NCI-H146 treated with DMSO at 0.1 percent for 48 hours (cell line): ENCODE measurements at regions not wholly inside any gene's neighbourhood (a gene's known extent, or its start where the extent isn't known, plus 50 kb on each side); places are given as distances from the start of the nearest gene placed in this dataset.

Source experiments
- DNase-seq: peaks from one replicate; lab custom pipeline; 2025; ENCODE audit not compliant: unreplicated experiment; lab: John Stamatoyannopoulos, UW

DNA sequence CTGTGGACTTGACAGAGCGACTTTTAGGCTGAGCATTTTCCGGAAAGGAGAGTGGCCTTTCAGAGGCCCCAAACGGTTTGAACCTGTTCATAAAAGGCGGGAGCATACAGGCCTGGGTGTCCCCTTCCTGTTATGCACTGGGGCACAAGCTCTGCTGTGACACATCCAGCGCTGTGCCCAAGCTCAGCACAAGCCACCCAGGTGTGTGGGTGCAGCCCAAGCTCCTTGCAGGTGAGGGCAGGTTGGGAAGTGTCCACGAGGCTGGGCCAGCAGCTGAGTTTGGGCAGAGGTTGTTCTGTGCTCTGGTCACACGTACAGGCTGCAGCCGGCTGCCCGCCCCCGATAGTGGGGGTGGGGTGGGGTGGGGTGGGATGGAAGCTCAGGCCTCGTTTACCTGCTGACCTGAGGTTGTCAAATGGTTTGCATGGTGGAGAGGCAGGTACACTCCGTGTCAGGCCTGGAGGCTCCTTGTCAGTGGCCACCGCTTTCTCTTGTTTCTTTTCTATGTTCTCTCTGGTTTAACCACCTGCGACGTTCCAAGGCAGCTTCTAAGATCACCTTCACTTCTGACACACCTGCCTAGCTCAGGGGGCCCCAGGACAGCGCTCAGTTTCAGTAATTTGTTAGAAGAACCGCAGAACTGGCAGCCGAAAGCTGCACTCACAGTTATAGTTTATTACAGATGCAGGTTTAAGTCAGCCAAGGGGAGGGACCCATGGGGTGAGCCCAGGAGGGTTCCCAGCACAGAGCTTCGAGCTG is 194.7 kb upstream of the CIBAR2 start:
- DNase-seq = no peak

DNA sequence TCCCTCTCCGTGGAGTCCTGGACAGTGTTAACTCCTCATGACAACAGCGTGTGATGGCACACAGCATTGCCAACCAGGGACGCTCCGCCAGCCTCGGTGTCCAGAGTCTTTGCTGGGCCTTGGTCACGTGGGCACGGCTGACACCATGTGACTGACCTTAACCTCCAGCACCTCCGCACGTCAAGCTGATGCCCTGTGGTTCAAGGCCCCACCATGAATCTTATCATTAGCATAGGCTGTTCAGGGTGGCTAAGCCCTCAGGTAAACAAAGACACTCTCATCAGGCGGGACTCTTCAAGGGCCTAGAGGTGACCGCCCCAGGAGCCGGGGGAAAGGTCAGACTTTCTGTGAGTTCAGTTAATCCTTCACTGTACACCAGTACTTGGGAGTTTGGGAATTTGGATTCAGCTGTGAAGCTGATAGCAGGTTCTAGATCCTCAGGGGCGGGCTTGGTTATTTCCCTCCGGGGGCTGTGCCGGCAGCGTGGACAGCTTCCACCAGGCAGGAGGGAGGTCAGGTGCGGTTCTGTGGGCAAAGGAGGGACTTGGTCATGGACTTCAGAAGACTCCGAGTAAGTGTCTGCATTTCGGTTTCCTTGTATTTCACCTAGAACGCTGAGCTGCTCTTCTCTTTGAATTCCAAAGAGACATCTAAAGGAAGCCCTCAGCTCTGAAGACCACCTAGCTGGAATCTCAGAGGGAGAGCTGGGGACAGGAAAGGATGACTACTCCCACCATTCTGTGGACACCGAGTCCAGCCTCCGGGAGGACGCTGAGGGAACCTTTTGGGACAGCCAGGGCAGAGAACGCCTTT is 195.5 kb upstream of the CIBAR2 start:
- DNase-seq = no peak

DNA sequence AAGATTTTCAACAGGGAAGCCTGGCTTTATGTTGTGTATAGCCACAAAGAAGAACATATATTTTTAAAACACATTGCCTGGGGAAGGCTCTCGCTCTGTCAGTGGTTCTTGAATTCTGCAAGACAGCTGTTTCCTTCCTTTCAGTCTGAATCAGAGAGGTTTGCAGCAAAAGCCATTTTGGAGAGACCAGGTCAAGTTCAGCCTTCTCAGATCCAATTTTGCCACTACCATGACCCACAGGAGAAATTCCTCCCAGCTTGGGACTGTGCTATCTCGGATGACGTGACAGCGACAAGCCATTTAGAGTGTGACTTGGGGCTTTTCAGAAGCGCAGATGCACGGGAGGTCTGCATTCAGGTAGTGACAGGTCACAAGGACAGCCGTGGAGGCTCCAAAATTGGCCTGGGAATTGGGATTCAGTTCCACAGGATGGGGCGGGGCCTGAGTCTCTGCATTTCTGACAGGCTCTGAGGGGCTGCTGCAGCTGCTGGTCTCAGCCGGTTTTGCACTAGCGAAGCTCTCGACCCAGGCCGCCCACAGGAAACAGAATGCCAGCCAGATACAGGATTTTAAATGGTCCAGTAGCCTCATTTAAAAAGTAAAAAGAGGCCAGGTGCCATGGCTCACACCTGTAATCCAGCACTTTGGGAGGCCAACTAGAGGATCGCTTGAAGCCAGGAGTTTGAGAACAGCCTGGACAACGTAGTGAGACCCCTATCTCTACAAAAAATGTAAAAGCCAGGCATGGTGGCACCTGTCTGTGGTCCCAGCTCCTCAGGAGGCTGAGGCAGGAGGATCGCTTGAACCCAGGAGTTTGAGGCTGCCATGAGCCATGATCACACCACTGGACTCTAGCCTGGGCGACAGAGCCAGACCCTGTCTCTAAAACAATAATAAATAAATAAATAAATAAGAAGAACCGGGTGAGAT is 196.6 kb upstream of the CIBAR2 start:
- no peak for DNase-seq

DNA sequence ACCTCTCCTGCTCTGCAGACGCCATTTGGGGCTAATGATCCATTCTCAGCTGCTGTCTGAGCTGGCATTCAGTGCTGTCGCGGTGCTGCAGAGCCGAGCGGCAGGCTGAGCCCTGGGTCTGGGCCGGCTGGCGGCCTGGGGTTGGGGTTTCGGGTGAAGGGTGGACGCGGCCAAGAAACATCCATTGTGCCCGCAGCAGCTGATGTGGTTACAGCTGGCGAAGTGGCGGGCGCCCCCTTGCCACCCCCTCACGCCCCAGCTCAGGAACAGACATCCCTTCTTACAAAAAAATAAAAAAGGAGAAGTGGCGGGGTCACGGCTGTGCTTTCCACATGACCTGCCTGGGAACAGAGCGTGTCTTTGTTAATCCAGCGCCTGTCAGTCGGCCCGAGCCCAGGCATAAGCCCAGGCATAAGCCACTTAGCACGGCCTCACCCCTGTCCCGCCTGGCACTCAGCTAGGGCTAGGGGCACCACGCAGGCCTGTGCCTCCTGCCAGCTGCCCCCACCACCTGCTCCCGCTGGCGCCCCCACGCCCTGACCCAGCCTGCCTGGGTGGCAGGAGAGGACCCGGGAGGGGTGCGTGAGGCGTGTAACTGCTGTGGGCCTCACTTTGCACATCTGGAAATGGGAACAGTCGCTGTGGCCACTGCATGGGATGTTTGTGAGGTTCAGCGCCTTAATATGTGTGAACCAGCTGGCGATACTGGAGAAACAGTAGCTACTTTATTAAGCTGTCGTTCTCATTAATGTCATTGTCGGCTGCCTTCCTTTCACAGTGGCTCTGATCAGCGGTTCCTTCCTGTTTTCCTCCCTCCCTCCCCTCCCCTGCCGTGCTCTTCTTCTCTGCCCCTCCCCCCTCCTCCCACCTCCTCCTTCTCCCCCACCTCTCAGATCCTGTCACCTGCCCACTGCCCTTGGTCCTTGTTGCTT is 197.7 kb upstream of the CIBAR2 start:
- no peak for DNase-seq

DNA sequence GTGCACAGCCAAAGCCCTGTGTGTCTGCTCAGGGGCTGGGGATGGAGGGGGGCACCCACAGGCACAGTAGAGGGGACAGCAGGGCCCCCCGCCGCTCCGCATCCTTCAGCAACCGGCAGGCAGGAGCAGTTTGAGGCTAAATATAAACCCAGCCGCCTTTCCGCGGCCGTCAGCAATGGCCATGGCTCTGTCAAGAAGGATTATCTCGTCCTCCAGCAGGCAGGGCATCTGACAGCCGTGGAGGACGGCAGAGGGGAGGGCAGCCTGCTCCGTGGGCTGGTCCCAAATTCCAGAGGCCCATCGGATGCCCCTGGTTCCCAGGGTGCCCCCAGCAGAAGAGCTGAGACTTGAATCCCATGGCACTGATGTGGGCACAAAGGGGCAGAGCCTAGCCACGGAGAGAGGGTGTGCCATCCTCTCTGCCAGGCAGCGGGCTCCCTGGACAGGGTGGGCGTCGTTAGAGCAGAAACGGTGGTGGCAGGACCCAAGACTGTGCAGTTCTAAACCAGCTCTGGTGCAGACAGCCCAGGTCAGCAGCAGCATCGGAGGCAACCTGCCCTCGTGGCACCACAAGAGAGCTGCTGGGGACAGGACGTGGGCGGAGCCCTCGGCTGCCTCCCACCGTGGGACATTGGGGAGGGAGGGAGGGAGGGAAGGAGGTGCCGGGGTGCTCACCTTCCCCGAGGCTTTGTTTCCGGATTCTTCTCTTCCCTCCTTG is 198.8 kb upstream of the CIBAR2 start:
- no peak for DNase-seq

DNA sequence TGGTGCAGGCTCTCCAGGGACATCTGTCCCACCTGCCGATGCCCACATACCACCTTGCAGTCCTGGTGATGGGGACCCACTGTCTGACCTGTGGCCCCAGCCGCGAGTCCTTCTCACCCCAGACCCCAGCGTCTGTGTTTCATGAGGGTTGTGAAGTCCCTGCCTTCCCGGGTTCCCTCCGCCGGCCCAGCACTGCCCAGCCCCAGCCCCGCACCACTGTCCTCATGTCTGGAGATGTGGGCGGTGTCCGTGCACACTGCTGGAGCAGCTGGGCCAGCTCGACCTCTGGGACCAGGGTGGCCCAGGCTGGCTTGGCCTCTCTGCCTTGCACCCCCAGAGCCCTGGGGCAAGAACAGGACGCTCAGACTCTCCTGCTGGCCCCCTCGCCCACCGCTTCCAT is 199.5 kb upstream of the CIBAR2 start:
- no peak for DNase-seq

DNA sequence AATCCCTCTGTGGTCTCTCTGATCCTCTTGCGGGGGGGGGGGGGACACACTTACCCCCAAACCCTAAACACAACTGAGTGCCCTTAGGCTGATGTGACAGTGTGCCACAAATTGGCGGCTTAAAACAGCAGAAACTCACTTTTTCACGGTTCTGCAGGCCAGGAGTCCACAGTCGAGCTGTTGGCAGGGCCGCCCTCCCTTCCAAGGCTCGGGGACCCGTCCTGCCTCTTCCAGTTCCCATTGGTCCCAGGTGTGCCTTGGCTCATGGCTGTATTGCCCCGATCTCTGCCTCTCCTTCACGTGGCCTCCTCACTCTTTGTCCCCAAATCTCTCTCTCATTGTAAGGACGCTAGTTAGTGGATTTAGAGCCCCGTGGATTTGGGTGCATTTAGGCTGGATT is 199.9 kb upstream of the CIBAR2 start:
- no peak for DNase-seq

DNA sequence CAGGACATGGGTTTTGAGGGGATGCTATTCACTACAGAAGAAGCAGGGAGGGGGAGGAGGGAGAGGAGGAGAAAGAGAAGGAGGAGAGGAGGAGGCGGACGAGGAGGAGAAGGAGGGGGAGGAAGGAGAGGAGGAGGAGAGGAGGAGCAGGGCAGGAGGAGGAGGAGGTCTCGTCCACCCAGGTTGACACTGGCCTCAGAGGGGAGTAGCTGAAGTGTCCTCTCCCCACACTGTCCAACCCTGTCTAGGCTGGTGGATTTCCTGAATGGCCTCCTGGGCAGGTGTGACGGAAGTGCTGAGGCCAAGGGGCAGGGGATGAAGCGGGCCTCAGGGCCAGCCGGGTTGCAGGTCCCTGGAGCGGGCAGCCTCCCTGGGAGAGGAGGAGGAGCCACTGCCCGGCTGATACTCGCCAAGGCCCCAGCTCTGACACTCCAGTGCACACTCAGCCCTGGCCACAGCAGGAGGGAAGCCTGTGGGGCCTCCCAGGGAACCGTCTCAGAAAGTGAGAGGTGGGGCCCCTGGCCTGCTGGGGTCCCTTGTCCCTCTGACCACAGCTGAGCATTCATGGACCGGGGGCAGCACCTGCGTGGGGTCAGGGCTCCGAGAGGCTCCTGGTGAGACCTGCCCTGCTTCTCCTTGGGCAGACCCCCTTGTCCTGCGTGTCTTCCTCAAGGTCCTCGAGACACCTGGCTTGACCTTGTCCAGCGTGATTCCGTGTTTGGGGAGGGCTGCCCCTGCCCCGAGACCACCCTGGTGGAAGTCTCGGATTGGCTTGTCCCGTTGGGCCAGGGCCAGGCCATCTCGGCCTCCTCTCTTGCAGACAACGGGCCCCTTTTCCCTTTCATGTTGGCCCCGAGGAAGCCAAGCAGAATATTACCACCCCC is 200.6 kb upstream of the CIBAR2 start:
- DNase-seq = peak; percentile 35

DNA sequence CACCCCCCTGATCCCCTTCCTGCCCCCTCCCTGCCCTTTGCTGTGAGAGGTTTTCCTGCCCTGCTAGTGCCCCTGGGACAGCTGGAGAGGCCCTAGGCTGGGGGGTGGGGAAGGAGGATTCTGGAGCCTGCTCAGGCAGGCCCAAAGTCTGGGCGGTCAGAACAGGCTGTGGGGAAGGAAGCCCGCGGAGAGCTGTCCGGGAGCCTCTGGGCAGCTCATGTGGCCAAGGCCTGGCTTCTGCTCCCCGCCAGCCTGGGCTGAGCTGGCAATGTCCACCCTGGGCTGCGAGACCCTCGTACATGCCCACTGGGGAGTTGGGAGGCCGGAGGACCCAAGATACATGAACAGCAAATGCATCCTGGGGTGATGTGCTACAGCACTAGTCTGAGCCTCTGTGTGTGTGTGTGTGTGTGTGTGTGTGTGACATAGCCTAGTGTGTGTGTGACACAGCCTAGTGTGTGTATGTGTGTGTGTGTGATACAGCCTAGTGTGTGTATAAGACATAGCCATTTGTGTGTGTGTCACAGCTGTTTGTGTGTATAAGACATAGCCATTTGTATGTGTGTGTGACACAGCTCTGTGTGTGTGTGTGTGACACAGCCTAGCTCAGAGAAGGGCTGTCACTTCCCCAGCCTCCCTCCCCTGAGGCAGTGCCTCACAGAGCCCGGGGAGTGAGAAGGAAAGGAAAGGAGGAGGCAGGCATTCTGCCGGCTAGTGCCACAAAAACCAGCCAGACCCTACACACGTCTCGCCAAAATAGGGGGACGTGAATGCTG is 201.4 kb upstream of the CIBAR2 start:
- DNase-seq = no peak

DNA sequence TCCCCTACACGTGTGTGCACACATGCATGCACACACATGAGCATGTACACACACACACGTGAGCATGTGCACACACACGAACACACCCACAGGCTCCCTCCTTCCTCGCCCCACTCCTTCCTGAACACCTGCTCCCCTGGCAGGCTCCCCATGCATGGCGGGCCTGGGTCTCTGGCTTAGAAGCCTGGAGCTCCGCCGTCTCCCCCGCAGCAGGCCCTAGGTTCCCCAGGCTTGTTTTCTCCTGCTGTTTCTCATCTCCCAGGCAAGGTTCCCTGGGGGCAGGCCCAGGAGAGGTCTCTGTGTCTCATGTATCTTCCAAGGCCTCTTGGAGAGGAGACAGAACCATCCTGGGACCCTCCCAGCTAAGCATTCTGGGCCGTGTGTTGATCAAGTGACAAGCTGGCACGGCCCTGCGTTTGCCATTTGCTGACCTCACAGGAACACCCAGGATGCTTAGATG is 202.3 kb upstream of the CIBAR2 start:
- DNase-seq = no peak

DNA sequence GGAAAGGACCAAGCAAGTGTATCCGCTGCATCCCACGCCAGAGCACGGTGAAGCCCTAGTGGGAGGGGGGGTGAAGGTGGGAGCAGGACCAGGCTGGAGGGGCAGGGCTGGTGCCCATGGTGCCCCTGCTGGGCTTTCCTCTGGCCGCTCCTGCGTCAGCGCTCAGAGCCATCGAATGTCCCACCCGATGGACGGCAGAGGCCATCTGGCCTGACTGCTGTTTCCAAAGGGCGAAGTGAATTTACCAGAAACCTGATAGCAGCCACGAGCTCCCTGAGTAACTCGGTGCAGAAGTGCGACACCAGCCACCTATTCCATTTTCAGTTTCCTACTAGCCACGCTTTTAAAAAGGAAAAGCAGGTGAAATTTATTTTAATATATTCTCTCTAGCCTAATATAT is 203.6 kb upstream of the CIBAR2 start:
- DNase-seq = no peak

DNA sequence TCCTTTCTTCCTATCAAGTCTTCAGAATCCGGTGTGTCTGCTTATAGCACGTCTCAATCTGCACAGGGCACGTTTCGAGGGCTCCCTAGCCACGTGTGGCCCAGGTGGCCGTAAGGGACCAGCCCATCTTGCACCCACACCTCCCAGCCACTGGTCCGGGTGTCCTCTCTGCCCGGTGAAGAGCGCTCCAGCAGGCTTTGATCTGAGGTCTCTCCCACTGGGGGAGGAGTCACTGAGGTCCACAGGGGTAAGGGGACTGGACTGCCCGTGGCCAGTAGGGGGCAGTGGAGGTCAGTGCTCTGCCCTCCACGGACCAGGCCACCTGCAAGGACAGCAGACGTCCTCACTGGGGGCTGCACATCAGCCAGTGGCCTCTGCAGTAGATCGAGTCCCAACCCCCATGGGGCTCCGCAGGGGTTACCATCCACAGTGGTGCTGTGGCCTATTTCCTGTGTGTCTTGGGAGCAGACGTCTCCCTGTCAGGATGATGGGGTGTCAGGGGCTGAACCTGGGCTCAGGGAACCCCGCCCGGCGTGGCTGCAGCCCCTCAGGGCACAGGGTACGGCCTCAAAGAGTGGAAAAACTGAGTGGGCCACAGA is 204.1 kb upstream of the CIBAR2 start:
- DNase-seq = peak; percentile 38

DNA sequence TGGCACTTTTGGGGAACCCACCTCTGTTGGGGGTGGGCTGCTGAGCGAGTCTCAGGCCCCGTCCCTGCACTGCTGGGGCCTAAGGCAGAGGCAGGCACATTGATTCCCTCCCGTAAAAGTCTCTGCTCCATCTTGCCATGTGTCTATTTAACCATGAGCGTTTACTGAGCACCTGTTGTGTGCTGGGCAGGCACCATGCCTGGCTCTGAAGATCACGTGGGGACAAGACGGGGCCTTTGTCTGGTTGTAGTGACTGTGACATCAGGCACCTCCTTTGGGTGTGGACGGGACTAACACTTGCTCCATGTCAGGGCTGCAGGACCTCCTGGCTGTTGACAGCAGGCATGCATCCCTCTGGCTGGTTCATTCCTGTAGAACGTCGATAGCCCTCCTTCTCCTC is 204.7 kb upstream of the CIBAR2 start:
- no peak for DNase-seq

DNA sequence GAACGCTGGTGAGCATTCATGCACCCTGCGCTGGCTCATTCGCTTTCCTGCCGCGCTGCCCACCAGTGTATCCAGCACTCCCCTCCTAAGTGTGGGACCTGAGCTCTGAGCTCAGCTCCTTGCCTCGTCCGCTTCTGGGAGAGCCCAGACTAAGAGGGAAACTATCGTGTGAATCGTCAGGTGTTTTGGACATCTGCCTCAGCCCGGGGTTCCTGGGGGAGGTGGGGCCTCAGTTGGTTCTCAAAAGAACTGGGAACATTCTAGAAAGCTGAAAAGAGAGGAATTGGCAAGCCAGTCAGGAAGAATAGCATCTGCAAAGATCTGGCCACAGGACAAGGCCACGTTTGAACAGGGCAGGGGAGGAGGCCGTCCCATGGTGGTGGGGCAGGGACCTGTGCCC is 205.4 kb upstream of the CIBAR2 start:
- no peak for DNase-seq

DNA sequence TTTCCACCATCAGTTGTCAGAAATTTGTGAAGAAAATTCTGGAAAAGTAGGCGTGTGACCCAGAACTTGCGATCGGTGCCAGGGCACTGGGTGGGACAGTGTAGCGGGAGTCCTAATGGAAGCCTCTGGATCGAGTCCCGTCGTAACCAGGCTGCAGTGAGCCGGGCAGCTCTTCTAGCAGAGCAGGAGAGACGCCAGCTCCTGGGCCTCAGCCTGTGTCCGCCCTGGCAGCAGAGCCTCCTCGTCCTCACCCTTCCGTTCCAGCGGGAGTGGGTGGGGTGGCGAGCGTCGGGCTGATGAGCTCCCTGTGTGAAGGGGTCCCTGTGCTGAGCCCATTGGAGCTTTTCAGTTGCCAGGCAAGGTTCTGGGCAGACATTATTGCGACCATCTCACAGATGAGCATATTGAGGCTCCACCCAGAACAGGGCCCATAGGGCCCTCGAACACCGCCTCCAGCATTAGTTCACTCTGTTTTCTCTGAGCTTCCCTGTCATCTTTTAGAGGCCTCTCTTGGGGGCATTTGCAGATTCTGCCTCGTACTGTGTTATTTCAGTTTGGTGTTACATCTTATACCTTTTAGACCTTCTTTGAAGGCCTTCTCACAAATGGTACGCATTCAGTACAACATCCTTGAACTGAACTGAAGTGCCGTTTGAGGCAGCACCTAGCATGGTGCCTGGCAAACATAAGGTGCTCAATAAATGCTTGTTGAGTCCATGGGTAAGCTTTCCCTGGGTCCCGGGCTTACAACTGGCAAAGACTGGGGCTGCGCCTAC is 207.1 kb upstream of the CIBAR2 start:
- no peak for DNase-seq

DNA sequence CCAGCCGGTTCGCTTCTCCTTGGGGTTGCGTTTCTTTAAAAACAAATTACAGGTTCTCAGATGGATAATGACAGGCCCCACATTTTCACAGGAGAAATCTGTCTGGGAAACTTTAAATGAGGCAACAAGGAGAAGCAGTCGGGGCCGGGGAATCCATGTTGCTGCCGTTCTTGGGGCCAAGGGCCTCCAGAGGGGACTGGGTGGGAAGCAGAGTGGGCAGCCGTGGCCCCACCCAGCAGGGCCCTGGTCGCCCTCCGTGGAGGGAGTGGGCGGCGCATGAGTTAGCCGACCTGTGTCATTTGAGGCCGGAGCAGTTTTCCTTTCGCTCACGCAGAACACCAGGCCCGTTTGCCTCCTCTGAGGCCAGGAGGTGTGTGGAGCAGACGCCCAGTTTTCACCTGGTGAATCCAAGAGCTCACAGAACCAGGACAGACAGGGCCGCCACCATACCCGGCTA is 207.7 kb upstream of the CIBAR2 start:
- DNase-seq = no peak
